CD14-positive monocyte (primary cell): ENCODE measurements at regions not wholly inside any gene's neighbourhood (a gene's known extent, or its start where the extent isn't known, plus 50 kb on each side); places are given as distances from the start of the nearest gene placed in this dataset.

Experiments used
- DNase-seq, 3 donors: peaks; one replicate each; pipeline ENCODE4 v3.0.0-alpha.2; 2011 to 2022
- H2AFZ ChIP-seq: 2 replicates; pipeline ENCODE4 v1.6.0; 2012; ENCODE audit warnings: mild to moderate bottlenecking, low read depth, low read length, inconsistent platforms; ENCODE audit not compliant: insufficient read depth, poor library complexity, severe bottlenecking
- H3K27ac ChIP-seq, 2 donors: 1 replicate in 1 of 2; 2 replicates in 1 of 2; pipeline ENCODE4 v1.5.1; 2012 to 2013; ENCODE audit warnings: low read length in 2 of 2, control low read depth in 1 of 2, inconsistent platforms in 1 of 2, low read depth in 1 of 2, mild to moderate bottlenecking in 1 of 2
- H3K27me3 ChIP-seq, 2 donors: one replicate each; pipeline versions ENCODE4 v1.6.0 to v1.6.1; 2011 to 2013; ENCODE audit warnings: low read length in 2 of 2; ENCODE audit not compliant: control insufficient read depth in 2 of 2, insufficient read depth in 2 of 2
- H3K36me3 ChIP-seq, 2 donors: replicated peaks in 1 of 2; 1 replicate in 1 of 2; 2 replicates in 1 of 2; pipeline versions ENCODE4 v1.5.1 to v1.6.1; 2012 to 2013; ENCODE audit warnings: low read length in 2 of 2, control low read depth in 1 of 2, inconsistent platforms in 1 of 2, mild to moderate bottlenecking in 1 of 2; ENCODE audit not compliant: insufficient read depth in 2 of 2, control insufficient read depth in 1 of 2
- H3K4me1 ChIP-seq, 2 donors: 1 replicate in 1 of 2; 2 replicates in 1 of 2; pipeline versions ENCODE4 v1.5.1 to v1.6.1; 2012 to 2013; ENCODE audit warnings: low read length in 2 of 2, control low read depth in 1 of 2, inconsistent platforms in 1 of 2, mild to moderate bottlenecking in 1 of 2, moderate library complexity in 1 of 2; ENCODE audit not compliant: insufficient read depth in 2 of 2, control insufficient read depth in 1 of 2
- H3K4me2 ChIP-seq: replicated peaks from 2 replicates; pipeline ENCODE3; 2012; ENCODE audit warnings: low read length, moderate library complexity, mild to moderate bottlenecking; ENCODE audit not compliant: poor library complexity, severe bottlenecking; ENCODE audit errors: extremely low read depth
- H3K4me3 ChIP-seq, 3 experiments: fragments of 200-600 bp in 1 of 3; sonication (generic) in 1 of 3; replicated peaks in 1 of 3; 1 replicate in 2 of 3; 2 replicates in 1 of 3; pipeline ENCODE4 v1.5.1; 2011 to 2013; ENCODE audit warnings: low read length in 3 of 3, mild to moderate bottlenecking in 3 of 3, control low read depth in 2 of 3, low read depth in 2 of 3, inconsistent platforms in 1 of 3, moderate library complexity in 1 of 3
- H3K79me2 ChIP-seq: 2 replicates; pipeline ENCODE4 v1.6.0; 2012; ENCODE audit warnings: mild to moderate bottlenecking, control low read depth, inconsistent platforms, low read length, moderate library complexity; ENCODE audit not compliant: insufficient read depth
- H3K9ac ChIP-seq: 2 replicates; pipeline ENCODE4 v1.6.0; 2017; ENCODE audit warnings: low read length, mild to moderate bottlenecking; ENCODE audit not compliant: insufficient read depth, poor library complexity, severe bottlenecking
- H3K9me3 ChIP-seq, 2 donors: replicated peaks in 1 of 2; 1 replicate in 1 of 2; 2 replicates in 1 of 2; pipeline versions ENCODE4 v1.5.1 to v1.6.1; 2012 to 2013; ENCODE audit warnings: low read length in 2 of 2, control low read depth in 1 of 2; ENCODE audit not compliant: control insufficient read depth in 1 of 2, insufficient read depth in 1 of 2
- H4K20me1 ChIP-seq: 2 replicates; pipeline ENCODE4 v1.6.0; 2012; ENCODE audit warnings: mild to moderate bottlenecking, low read length, control low read depth, moderate library complexity; ENCODE audit not compliant: insufficient read depth
- H3K27ac Mint-ChIP-seq, 7 donors: one replicate each; pipeline ENCODE4 v1.8.0; 2020; ENCODE audit warnings: mild to moderate bottlenecking in 7 of 7, mixed read lengths in 7 of 7, moderate library complexity in 6 of 7, inconsistent platforms in 2 of 7
- H3K27me3 Mint-ChIP-seq, 3 donors: one replicate each; pipeline ENCODE4 v1.8.0; 2021 to 2022; ENCODE audit warnings: low read depth in 3 of 3, mild to moderate bottlenecking in 3 of 3, mixed read lengths in 3 of 3, moderate library complexity in 3 of 3, inconsistent platforms in 1 of 3
- H3K36me3 Mint-ChIP-seq, 2 donors: one replicate each; pipeline ENCODE4 v1.8.0; 2020; ENCODE audit warnings: mixed read lengths in 2 of 2, inconsistent platforms in 1 of 2, mild to moderate bottlenecking in 1 of 2
- H3K4me1 Mint-ChIP-seq: one replicate; pipeline ENCODE4 v1.8.0; 2020; ENCODE audit warnings: mild to moderate bottlenecking, mixed read lengths
- H3K4me3 Mint-ChIP-seq, 2 donors: one replicate each; pipeline ENCODE4 v1.8.0; 2020; ENCODE audit warnings: mild to moderate bottlenecking in 2 of 2, mixed read lengths in 2 of 2, moderate library complexity in 1 of 2
- H3K9me3 Mint-ChIP-seq, 7 donors: one replicate each; pipeline ENCODE4 v1.8.0; 2020 to 2022; ENCODE audit warnings: mixed read lengths in 7 of 7, mild to moderate bottlenecking in 6 of 7, moderate library complexity in 6 of 7, inconsistent platforms in 2 of 7
- CTCF ChIP-seq: fragments of 200-600 bp; IDR thresholded peaks from one replicate; pipeline ENCODE4 v1.8.0; 2022; ENCODE audit warnings: antibody characterized with exemption, mild to moderate bottlenecking
- WGBS: methylation state at CpG from one replicate; pipeline ENCODE4 v1.1.5; 2013; ENCODE audit warnings: missing lambda C conversion rate; ENCODE audit not compliant: insufficient coverage; 5-methylcytosine and 5-hydroxymethylcytosine counted together
- intact Hi-C, 2 donors: fragments of 100-400 bp; cut with micrococcal nuclease; formaldehyde crosslinking; loops; one replicate each; pipeline versions ENCODE4 v1.15.0 to v1.15.1; 2023

DNA sequence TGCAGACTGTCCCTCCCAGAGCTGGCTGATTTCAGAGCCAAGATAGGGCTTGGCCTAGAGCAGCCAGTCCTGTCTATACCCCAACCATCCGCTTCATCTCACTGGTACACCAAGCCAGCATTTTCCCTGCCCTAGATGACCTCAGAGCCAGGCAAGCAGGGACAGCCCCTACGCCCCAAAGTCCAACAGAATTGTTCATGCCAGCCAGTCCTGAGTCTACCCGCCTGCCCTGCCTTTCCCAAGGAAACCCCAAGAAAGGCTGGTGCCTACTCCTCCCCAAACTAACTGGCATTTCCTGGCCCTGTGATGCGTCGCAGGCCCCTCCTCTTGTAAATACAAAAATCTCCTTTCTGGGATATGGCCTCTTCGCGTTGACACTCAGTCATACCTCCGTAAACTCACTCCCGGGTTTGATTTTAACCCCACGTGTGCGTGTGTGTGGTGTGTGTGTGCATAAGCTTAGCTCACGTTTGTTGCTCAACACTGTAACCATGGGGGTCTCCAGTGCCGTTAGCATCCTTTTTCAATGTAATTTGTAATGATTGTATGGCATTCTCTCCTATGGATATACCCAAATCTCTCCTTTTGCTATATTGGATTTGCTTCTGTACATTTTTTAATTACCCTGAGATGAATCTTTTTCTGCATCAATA lies 75.3 kb downstream of the SIK1 start:
- H3K79me2 ChIP-seq, result no peaks in the 10 kb centered on the region
- H3K27me3 Mint-ChIP-seq, result peaks cover 0 to 3% (median 0%) of the 10 kb centered on the region in 3 donors
- WGBS, result 98% methylated on average over 5 of the region's 13 CpGs
- H3K4me2 ChIP-seq, result no peak overlapping the region
- H3K9me3 ChIP-seq, result no peaks in the 10 kb centered on the region
- H2AFZ ChIP-seq, result no peak overlapping the region
- no peak overlapping the region for H3K27ac ChIP-seq
- H3K4me1 ChIP-seq, result peaks cover 12 to 14% of the 10 kb centered on the region in 2 donors
- H4K20me1 ChIP-seq, result no peaks in the 10 kb centered on the region
- H3K9me3 Mint-ChIP-seq, result peaks cover 0 to 2% (median 0%) of the 10 kb centered on the region in 7 donors
- TF ChIP-seq CTCF, result no peak
- H3K27me3 ChIP-seq, result no peaks in the 10 kb centered on the region
- H3K27ac Mint-ChIP-seq, result peak overlapping the region in 2 of 7 donors; percentile 25 to 70
- H3K4me3 ChIP-seq, result no peak overlapping the region
- no peaks in the 10 kb centered on the region for H3K36me3 ChIP-seq
- H3K36me3 Mint-ChIP-seq, result no peaks in the 10 kb centered on the region
- H3K4me3 Mint-ChIP-seq, result no peak overlapping the region
- no peak for DNase-seq
- intact Hi-C loops, result loop anchor here (5.0 to 10.0 kb wide), 2 partner anchors 34 to 293 kb away; no protein-coding TSS in a partner anchor
- H3K4me1 Mint-ChIP-seq, result peaks cover 24% of the 10 kb centered on the region
- no peak overlapping the region for H3K9ac ChIP-seq

DNA sequence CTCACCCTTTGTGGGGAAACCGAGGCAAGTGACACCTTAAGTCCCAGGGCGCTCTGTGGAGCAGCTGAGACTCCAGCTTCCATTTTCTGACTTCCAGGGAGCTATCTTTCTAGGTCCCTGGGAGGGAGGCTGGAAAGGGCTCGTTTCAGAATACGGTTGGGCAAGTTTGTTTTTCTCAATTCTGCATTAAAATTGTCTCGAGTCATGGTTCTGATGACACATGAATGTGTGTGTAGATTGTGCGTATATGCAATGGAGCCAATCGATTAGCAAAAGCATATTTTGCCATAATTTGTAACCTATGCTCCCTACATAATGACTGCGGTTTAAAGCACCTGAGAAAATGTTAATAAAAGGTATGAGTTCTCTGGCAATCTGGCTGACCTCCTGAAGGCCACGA lies 77.3 kb downstream of the SIK1 start:
- Mint-ChIP-seq H3K27ac (peak overlapping the region in 2 of 7 donors; percentile 35 to 43), H3K4me1 (peaks cover 41% of the 10 kb centered on the region), H3K9me3 (peaks cover 0 to 8% (median 2%) of the 10 kb centered on the region in 7 donors), H3K36me3 (no peaks in the 10 kb centered on the region), H3K4me3 (no peak overlapping the region), H3K27me3 (peaks cover 0 to 3% (median 0%) of the 10 kb centered on the region in 3 donors)
- intact Hi-C loops, result loop anchor here (5.0 to 10.0 kb wide), 2 partner anchors 32 to 295 kb away; no protein-coding TSS in a partner anchor
- H3K36me3 ChIP-seq, result no peaks in the 10 kb centered on the region
- TF ChIP-seq CTCF, result no peak
- no peak for DNase-seq
- no peaks in the 10 kb centered on the region for H4K20me1 ChIP-seq
- H3K79me2 ChIP-seq, result no peaks in the 10 kb centered on the region
- H3K9me3 ChIP-seq, result peaks cover 0 to 8% of the 10 kb centered on the region in 2 donors
- no peak overlapping the region for H2AFZ ChIP-seq
- H3K27me3 ChIP-seq, result no peaks in the 10 kb centered on the region
- peaks cover 28 to 32% of the 10 kb centered on the region in 2 donors for H3K4me1 ChIP-seq
- no peak overlapping the region for H3K4me2 ChIP-seq
- no peak overlapping the region for H3K27ac ChIP-seq
- no peak overlapping the region for H3K9ac ChIP-seq
- 80% methylated on average over 3 of the region's 9 CpGs for WGBS
- H3K4me3 ChIP-seq, result no peak overlapping the region
